ENCODE measurements at regions not wholly inside any gene's neighbourhood (a gene's known extent, or its start where the extent isn't known, plus 50 kb on each side); places are given as distances from the start of the nearest gene placed in this dataset.

- TF ChIP-seq ZNF324 (tag by site-specific recombination; IDR thresholded peaks at IDR 0.05) (no peak), ZNF112 (tag by site-specific recombination; IDR thresholded peaks at IDR 0.05) (no peak), ZNF639 (tag by site-specific recombination; IDR thresholded peaks at IDR 0.05) (no peak), ZNF561 (tag by site-specific recombination; IDR thresholded peaks at IDR 0.05; ENCODE audit: borderline replicate concordance) (no peak), ZNF366 (tag by site-specific recombination; conservative IDR thresholded peaks at IDR 0.05) (no peak), ZBTB20 (tag by site-specific recombination; IDR thresholded peaks at IDR 0.05) (no peak), ZNF155 (tag by site-specific recombination; IDR thresholded peaks at IDR 0.05) (no peak), ZNF837 (tag by site-specific recombination; IDR thresholded peaks at IDR 0.05) (no peak), ZBTB21 (tag by site-specific recombination; IDR thresholded peaks at IDR 0.05) (no peak), ZNF184 (tag by site-specific recombination; IDR thresholded peaks at IDR 0.05) (no peak), BCL11B (tag by site-specific recombination; IDR thresholded peaks at IDR 0.05; ENCODE audit: low read depth) (no peak), ZNF223 (tag by site-specific recombination; IDR thresholded peaks at IDR 0.05) (no peak), ZNF146 (tag by site-specific recombination; IDR thresholded peaks at IDR 0.05) (no peak), GLIS1 (tag by site-specific recombination; IDR thresholded peaks at IDR 0.05) (no peak), ZNF174 (tag by site-specific recombination; IDR thresholded peaks at IDR 0.05) (no peak), ZNF626 (tag by site-specific recombination; IDR thresholded peaks at IDR 0.05) (no peak)
- TF ChIP-seq, protein P1, sequence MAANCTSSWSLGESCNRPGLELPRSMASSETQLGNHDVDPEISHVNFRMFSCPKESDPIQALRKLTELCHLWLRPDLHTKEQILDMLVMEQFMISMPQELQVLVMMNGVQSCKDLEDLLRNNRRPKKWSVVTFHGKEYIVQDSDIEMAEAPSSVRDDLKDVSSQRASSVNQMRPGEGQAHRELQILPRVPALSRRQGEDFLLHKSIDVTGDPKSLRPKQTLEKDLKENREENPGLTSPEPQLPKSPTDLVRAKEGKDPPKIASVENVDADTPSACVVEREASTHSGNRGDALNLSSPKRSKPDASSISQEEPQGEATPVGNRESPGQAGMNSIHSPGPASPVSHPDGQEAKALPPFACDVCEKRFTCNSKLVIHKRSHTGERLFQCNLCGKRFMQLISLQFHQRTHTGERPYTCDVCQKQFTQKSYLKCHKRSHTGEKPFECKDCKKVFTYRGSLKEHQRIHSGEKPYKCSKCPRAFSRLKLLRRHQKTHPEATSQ (tag by site-specific recombination; IDR thresholded peaks at IDR 0.05), result no peak
- TF ChIP-seq, protein P2, sequence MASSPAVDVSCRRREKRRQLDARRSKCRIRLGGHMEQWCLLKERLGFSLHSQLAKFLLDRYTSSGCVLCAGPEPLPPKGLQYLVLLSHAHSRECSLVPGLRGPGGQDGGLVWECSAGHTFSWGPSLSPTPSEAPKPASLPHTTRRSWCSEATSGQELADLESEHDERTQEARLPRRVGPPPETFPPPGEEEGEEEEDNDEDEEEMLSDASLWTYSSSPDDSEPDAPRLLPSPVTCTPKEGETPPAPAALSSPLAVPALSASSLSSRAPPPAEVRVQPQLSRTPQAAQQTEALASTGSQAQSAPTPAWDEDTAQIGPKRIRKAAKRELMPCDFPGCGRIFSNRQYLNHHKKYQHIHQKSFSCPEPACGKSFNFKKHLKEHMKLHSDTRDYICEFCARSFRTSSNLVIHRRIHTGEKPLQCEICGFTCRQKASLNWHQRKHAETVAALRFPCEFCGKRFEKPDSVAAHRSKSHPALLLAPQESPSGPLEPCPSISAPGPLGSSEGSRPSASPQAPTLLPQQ (tag by site-specific recombination; IDR thresholded peaks at IDR 0.05), result no peak
- Histone ChIP-seq H3K4me3 (ENCODE audit: low read depth, low read length) (no peak overlapping the region), H3K27ac (ENCODE audit: extremely low read depth, low read depth, low read length) (no peak overlapping the region), H3K4me1 (ENCODE audit: control insufficient read depth, insufficient read depth, low read length) (no peaks in the 10 kb centered on the region), H3K36me3 (ENCODE audit: control insufficient read depth in 2 of 2, insufficient read depth in 1 of 2, low read length in 2 of 2) (no peaks in the 10 kb centered on the region), H3K9me3 (ENCODE audit: control insufficient read depth, insufficient read depth, low read depth, low read length) (no peaks in the 10 kb centered on the region)
- ChIA-PET POLR2A (no interaction called here), CTCF (no interaction called here)
These were observed 345.0 kb downstream of the FOXG1 start for GRCh38 chr14:29111554-29111953.

- ChIA-PET POLR2A (no interaction called here), CTCF (no interaction called here)
- TF ChIP-seq ZNF510 (tag by site-specific recombination; IDR thresholded peaks at IDR 0.05; ENCODE audit: insufficient replicate concordance) (no peak), ZNF747 (tag by site-specific recombination; IDR thresholded peaks at IDR 0.05) (no peak)
- H3K36me3 ChIP-seq (ENCODE audit: control insufficient read depth in 2 of 2, insufficient read depth in 1 of 2, low read length in 2 of 2), result no peaks in the 10 kb centered on the region
- no peaks in the 10 kb centered on the region for H3K9me3 ChIP-seq (ENCODE audit: control insufficient read depth, insufficient read depth, low read depth, low read length)
- no peak overlapping the region for H3K4me3 ChIP-seq (ENCODE audit: low read depth, low read length)
- no peak overlapping the region for H3K27ac ChIP-seq (ENCODE audit: extremely low read depth, low read depth, low read length)
- no peaks in the 10 kb centered on the region for H3K4me1 ChIP-seq (ENCODE audit: control insufficient read depth, insufficient read depth, low read length)
These were observed 356.4 kb downstream of the FOXG1 start for GRCh38 chr14:29123017-29123416.

DNA sequence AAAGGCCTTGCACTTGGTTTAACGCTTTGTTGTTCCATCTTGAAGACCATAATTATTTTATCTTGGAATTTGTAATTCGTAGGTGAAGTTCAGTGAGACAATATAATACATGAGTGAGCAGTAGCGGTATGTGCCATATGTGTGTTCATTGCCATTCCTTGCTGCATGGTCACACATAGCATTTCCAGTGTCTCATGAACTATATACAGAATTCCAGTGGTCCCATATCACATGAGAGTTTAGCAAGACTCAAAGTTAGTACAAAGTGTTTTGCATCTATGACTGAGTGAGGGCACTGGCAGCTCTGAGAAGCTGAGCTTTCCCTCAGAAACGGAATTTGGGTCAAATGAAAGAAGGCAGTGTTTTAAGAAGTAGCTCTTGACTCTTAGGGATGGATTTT, 359.8 kb downstream of the FOXG1 start:
- CTCF ChIA-PET, result no interaction called here
- POLR2A ChIA-PET, result no interaction called here
- H3K4me3 ChIP-seq (ENCODE audit: low read depth, low read length), result no peak overlapping the region
- H3K4me1 ChIP-seq (ENCODE audit: control insufficient read depth, insufficient read depth, low read length), result no peaks in the 10 kb centered on the region
- no peaks in the 10 kb centered on the region for H3K36me3 ChIP-seq (ENCODE audit: control insufficient read depth in 2 of 2, insufficient read depth in 1 of 2, low read length in 2 of 2)
- no peaks in the 10 kb centered on the region for H3K9me3 ChIP-seq (ENCODE audit: control insufficient read depth, insufficient read depth, low read depth, low read length)
- H3K27ac ChIP-seq (ENCODE audit: extremely low read depth, low read depth, low read length), result no peak overlapping the region
- no peak for TF ChIP-seq ZNF48 (tag by site-specific recombination; IDR thresholded peaks at IDR 0.05)
- TF ChIP-seq ZNF404 (tag by site-specific recombination; IDR thresholded peaks at IDR 0.05), result no peak
- no peak for TF ChIP-seq ZNF610 (tag by site-specific recombination; IDR thresholded peaks at IDR 0.05; ENCODE audit: borderline replicate concordance)
- no peak for TF ChIP-seq ZNF221 (tag by site-specific recombination; IDR thresholded peaks at IDR 0.05; ENCODE audit: borderline replicate concordance)
- TF ChIP-seq ZNF837 (tag by site-specific recombination; IDR thresholded peaks at IDR 0.05), result no peak
- TF ChIP-seq ZNF677 (tag by site-specific recombination; IDR thresholded peaks at IDR 0.05), result no peak
- TF ChIP-seq ZNF792 (tag by site-specific recombination; IDR thresholded peaks at IDR 0.05), result no peak
- TF ChIP-seq ZNF624 (tag by site-specific recombination; IDR thresholded peaks at IDR 0.05), result no peak
- TF ChIP-seq ZBTB44 (tag by site-specific recombination; IDR thresholded peaks at IDR 0.05), result no peak
- TF ChIP-seq ZNF707 (tag by site-specific recombination; IDR thresholded peaks at IDR 0.05), result no peak
- TF ChIP-seq ZNF354C (tag by site-specific recombination; IDR thresholded peaks at IDR 0.05; ENCODE audit: borderline replicate concordance, low read depth), result no peak
